ENCODE measurements at regions not wholly inside any gene's neighbourhood (a gene's known extent, or its start where the extent isn't known, plus 50 kb on each side); places are given as distances from the start of the nearest gene placed in this dataset.

GRCh38 chr3:94459167-94459566 lies 396.3 kb downstream of the NSUN3 start:
- FAIRE-seq (no peak), ATAC-seq (no peak), DNase-seq (ENCODE audit: extremely low read depth in 1 of 4, low spot score in 3 of 4) (no peak)
- Histone ChIP-seq H3K36me3 (ENCODE audit: control insufficient read depth, insufficient read depth, low read length) (no peaks in the 10 kb centered on the region), H3K4me2 (ENCODE audit: insufficient read depth, low read length) (no peak overlapping the region), H3K9me3 (replicated peaks; ENCODE audit: control insufficient read depth, insufficient read depth, low read depth, low read length) (no peaks in the 10 kb centered on the region), H3K27me3 (ENCODE audit: control insufficient read depth in 2 of 2, insufficient read depth in 2 of 2, low read length in 2 of 2) (no peaks in the 10 kb centered on the region), H3K4me1 (replicated peaks in 1 of 2; ENCODE audit: control insufficient read depth in 2 of 2, insufficient read depth in 2 of 2, low read length in 2 of 2) (no peaks in the 10 kb centered on the region), H3K27ac (ENCODE audit: extremely low read depth, low read depth, low read length) (no peak overlapping the region), H2AFZ (ENCODE audit: low read depth, low read length) (no peak overlapping the region), H3K79me2 (ENCODE audit: control insufficient read depth, insufficient read depth, low read length) (no peaks in the 10 kb centered on the region), H3K9me1 (ENCODE audit: control insufficient read depth, insufficient read depth, low read length) (no peaks in the 10 kb centered on the region), H4K20me1 (replicated peaks; ENCODE audit: control insufficient read depth, insufficient read depth, low read length) (no peaks in the 10 kb centered on the region), H3K9ac (ENCODE audit: insufficient read depth in 1 of 2, low read depth in 2 of 2, low read length in 2 of 2) (no peak overlapping the region), H3K4me3 (no peak overlapping the region)
- ChIA-PET POLR2A (no interaction called here), CTCF (ENCODE audit: low intra/inter-chr PET ratio) (no interaction called here)
- WGBS (ENCODE audit: insufficient coverage, low coverage, missing lambda C conversion rate): 0% methylated on average over 1 of the region's 1 CpG
- intact Hi-C loops (cut with micrococcal nuclease): no loop called here
- BruUV-seq (replicated peaks): no TSS peak
- in situ Hi-C loops (cut with MboI): no loop called here
- TF ChIP-seq GTF2A2 (tag; IDR thresholded peaks at IDR 0.05) (no peak), AFF1 (IDR thresholded peaks at IDR 0.05; ENCODE audit: low read depth in 1 of 2, partially characterized antibody in 2 of 2) (no peak), ZNF764 (CRISPR knock-in tag; IDR thresholded peaks at IDR 0.05; ENCODE audit: low read depth) (no peak), ZNF830 (CRISPR knock-in tag; IDR thresholded peaks at IDR 0.05) (no peak), ZC3H8 (IDR thresholded peaks at IDR 0.05) (no peak), TCF7 (IDR thresholded peaks at IDR 0.05; ENCODE audit: borderline replicate concordance) (no peak), FOXK1 (CRISPR knock-in tag; IDR thresholded peaks at IDR 0.05; ENCODE audit: borderline replicate concordance) (no peak), SAFB (IDR thresholded peaks at IDR 0.05; ENCODE audit: borderline replicate concordance, low read depth, low read length) (no peak), ZNF282 (CRISPR knock-in tag; IDR thresholded peaks at IDR 0.05) (no peak), RNF219 (CRISPR knock-in tag; IDR thresholded peaks at IDR 0.05) (no peak), GABPB1 (CRISPR knock-in tag; IDR thresholded peaks at IDR 0.05) (no peak)
- TF ChIP-seq, protein P1, sequence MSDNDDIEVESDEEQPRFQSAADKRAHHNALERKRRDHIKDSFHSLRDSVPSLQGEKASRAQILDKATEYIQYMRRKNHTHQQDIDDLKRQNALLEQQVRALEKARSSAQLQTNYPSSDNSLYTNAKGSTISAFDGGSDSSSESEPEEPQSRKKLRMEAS (CRISPR knock-in tag; IDR thresholded peaks at IDR 0.05): no peak

Measured in K562 (cell line).